IMR-90 (cell line): ENCODE measurements at regions not wholly inside any gene's neighbourhood (a gene's known extent, or its start where the extent isn't known, plus 50 kb on each side); places are given as distances from the start of the nearest gene placed in this dataset.

ENCODE experiments used
- ATAC-seq: fragments of 200-7000 bp; cut with Tn5 transposase; 2 replicates; pipeline ENCODE4 v1.9.1; 2020; ENCODE audit warnings: low read depth, mild to moderate bottlenecking, moderate library complexity
- BruUV-seq: library from RNA; stranded (reverse); fragments of 400-500 nt; replicated peaks from 2 replicates; lab custom pipeline; 2021; lab: Mats Ljungman, UMichigan
- CTCF ChIA-PET: fragments of 300-600 bp; formaldehyde crosslinking; extraction: SDS; loops from one replicate; lab custom pipeline; 2021; ENCODE audit warnings: antibody characterized with exemption; lab: Yijun Ruan, JAX
- POLR2A ChIA-PET: fragments of 300-600 bp; sonication (Branson Sonifier 250); formaldehyde crosslinking; loops from one replicate; lab custom pipeline; 2022; ENCODE audit warnings: antibody characterized with exemption; ENCODE audit not compliant: unreplicated experiment; lab: Charles Lee
- DNase-seq: peaks from one replicate; pipeline ENCODE4 v3.0.0; 2013
- H2AFZ ChIP-seq: replicated peaks from 2 replicates; pipeline ENCODE3; 2013; ENCODE audit warnings: low read length, mild to moderate bottlenecking; ENCODE audit not compliant: poor library complexity
- H2AK5ac ChIP-seq: 2 replicates; pipeline ENCODE4 v1.6.1; 2013; ENCODE audit warnings: low read depth, low read length, inconsistent platforms
- H2AK9ac ChIP-seq: replicated peaks from 2 replicates; pipeline ENCODE3; 2013; ENCODE audit warnings: mild to moderate bottlenecking, low read depth, low read length, moderate library complexity; ENCODE audit not compliant: poor library complexity
- H2BK120ac ChIP-seq: 2 replicates; pipeline ENCODE4 v1.6.1; 2013; ENCODE audit warnings: low read depth, low read length, inconsistent platforms
- H2BK15ac ChIP-seq: 3 replicates; pipeline ENCODE4 v1.6.1; 2013; ENCODE audit warnings: low read depth, low read length, inconsistent platforms
- H2BK20ac ChIP-seq: 2 replicates; pipeline ENCODE4 v1.6.1; 2013; ENCODE audit warnings: low read depth, mild to moderate bottlenecking, inconsistent platforms, low read length, moderate library complexity
- H2BK5ac ChIP-seq: 2 replicates; pipeline ENCODE4 v1.6.1; 2013; ENCODE audit warnings: mild to moderate bottlenecking, low read depth, low read length, inconsistent platforms; ENCODE audit not compliant: poor library complexity, severe bottlenecking
- H3K14ac ChIP-seq: replicated peaks from 2 replicates; pipeline ENCODE4 v1.6.1; 2013; ENCODE audit warnings: low read depth, low read length, inconsistent platforms
- H3K18ac ChIP-seq: 2 replicates; pipeline ENCODE4 v1.6.1; 2013; ENCODE audit warnings: low read depth, low read length, control low read depth
- H3K23ac ChIP-seq: 2 replicates; pipeline ENCODE4 v1.6.1; 2013; ENCODE audit warnings: low read depth, low read length, inconsistent platforms
- H3K27ac ChIP-seq: 2 replicates; pipeline ENCODE4 v1.5.1; 2013; ENCODE audit warnings: mild to moderate bottlenecking, control low read depth, low read length; ENCODE audit not compliant: insufficient read depth
- H3K27me3 ChIP-seq: 2 replicates; pipeline ENCODE4 v1.6.1; 2013; ENCODE audit warnings: low read length; ENCODE audit not compliant: control insufficient read depth, insufficient read depth
- H3K36me3 ChIP-seq: 2 replicates; pipeline ENCODE4 v1.6.1; 2013; ENCODE audit warnings: low read length, mixed read lengths; ENCODE audit not compliant: control insufficient read depth, insufficient read depth
- H3K4ac ChIP-seq: 2 replicates; pipeline ENCODE4 v1.6.1; 2013; ENCODE audit warnings: low read depth, low read length, inconsistent platforms
- H3K4me1 ChIP-seq: 2 replicates; pipeline ENCODE4 v1.6.1; 2013; ENCODE audit warnings: low read length, mixed read lengths; ENCODE audit not compliant: control insufficient read depth, insufficient read depth
- H3K4me2 ChIP-seq: 2 replicates; pipeline ENCODE4 v1.6.1; 2013; ENCODE audit warnings: low read depth, mild to moderate bottlenecking, control low read depth, low read length, moderate library complexity
- H3K4me3 ChIP-seq: 2 replicates; pipeline ENCODE4 v1.5.1; 2013; ENCODE audit warnings: low read depth, mild to moderate bottlenecking, control low read depth, low read length, moderate library complexity; ENCODE audit not compliant: insufficient read depth
- H3K56ac ChIP-seq: 2 replicates; pipeline ENCODE4 v1.6.1; 2013; ENCODE audit warnings: low read length, inconsistent platforms; ENCODE audit not compliant: insufficient read depth; ENCODE audit errors: extremely low read depth
- H3K79me1 ChIP-seq, 2 experiments: 2 replicates each; pipeline ENCODE4 v1.6.1; 2013; ENCODE audit warnings: low read length in 2 of 2, inconsistent platforms in 1 of 2, low read depth in 1 of 2
- H3K9ac ChIP-seq: 2 replicates; pipeline ENCODE4 v1.6.1; 2013; ENCODE audit warnings: low read depth, low read length, control low read depth
- H3K9me1 ChIP-seq: 2 replicates; pipeline ENCODE4 v1.6.1; 2013; ENCODE audit warnings: low read length, inconsistent platforms; ENCODE audit not compliant: insufficient read depth
- H3K9me3 ChIP-seq: 2 replicates; pipeline ENCODE4 v1.6.1; 2013; ENCODE audit warnings: low read length; ENCODE audit not compliant: control insufficient read depth, insufficient read depth
- H4K20me1 ChIP-seq: 2 replicates; pipeline ENCODE4 v1.6.1; 2013; ENCODE audit warnings: low read length, inconsistent platforms; ENCODE audit not compliant: insufficient read depth
- H4K5ac ChIP-seq: 2 replicates; pipeline ENCODE4 v1.6.1; 2013; ENCODE audit warnings: mild to moderate bottlenecking, low read depth, low read length, control low read depth
- H4K8ac ChIP-seq, 2 experiments: 2 replicates each; pipeline ENCODE4 v1.6.1; 2013; ENCODE audit warnings: low read depth in 2 of 2, low read length in 2 of 2, control low read depth in 1 of 2, inconsistent platforms in 1 of 2
- H4K91ac ChIP-seq: 2 replicates; pipeline ENCODE4 v1.6.1; 2013; ENCODE audit warnings: low read depth, low read length, inconsistent platforms; ENCODE audit not compliant: insufficient read depth
- BHLHE40 ChIP-seq: fragments of 150-350 bp; IDR thresholded peaks from 2 replicates; pipeline ENCODE4 v1.6.1; 2016; ENCODE audit warnings: mild to moderate bottlenecking, low read depth, low read length
- CEBPB ChIP-seq: IDR thresholded peaks from 2 replicates; pipeline ENCODE4 v1.6.1; 2012; ENCODE audit warnings: low read depth, low read length, improper control_type of control experiment
- CHD1 ChIP-seq: IDR thresholded peaks from 2 replicates; pipeline ENCODE4 v1.6.1; 2012; ENCODE audit warnings: low read depth, low read length, improper control_type of control experiment
- CTCF ChIP-seq: conservative IDR thresholded peaks from 2 replicates; pipeline ENCODE4 v1.5.1; 2012; ENCODE audit warnings: mild to moderate bottlenecking, low read depth, low read length, improper control_type of control experiment
- ELK1 ChIP-seq: fragments of 150-350 bp; IDR thresholded peaks from 2 replicates; pipeline ENCODE4 v1.6.1; 2016; ENCODE audit warnings: low read depth, mild to moderate bottlenecking, low read length, moderate library complexity, borderline replicate concordance
- MAFK ChIP-seq: IDR thresholded peaks from 2 replicates; pipeline ENCODE4 v1.6.1; 2012; ENCODE audit warnings: low read depth, low read length, improper control_type of control experiment
- NFE2L2 ChIP-seq: fragments of 150-350 bp; IDR thresholded peaks from 2 replicates; pipeline ENCODE4 v1.6.1; 2016; ENCODE audit warnings: low read depth, mild to moderate bottlenecking, low read length
- POLR2A ChIP-seq: IDR thresholded peaks from 2 replicates; pipeline ENCODE4 v1.6.1; 2012; ENCODE audit warnings: mild to moderate bottlenecking, low read depth, low read length
- RAD21 ChIP-seq: IDR thresholded peaks from 2 replicates; pipeline ENCODE4 v1.6.1; 2012; ENCODE audit warnings: low read length, improper control_type of control experiment
- RFX5 ChIP-seq: IDR thresholded peaks from 2 replicates; pipeline ENCODE4 v1.8.0; 2012; ENCODE audit warnings: low read depth, mild to moderate bottlenecking, low read length, moderate library complexity
- SMC3 ChIP-seq: fragments of 150-350 bp; IDR thresholded peaks from 2 replicates; pipeline ENCODE4 v1.6.1; 2016; ENCODE audit warnings: low read depth, mild to moderate bottlenecking, antibody characterized with exemption, low read length, moderate library complexity
- USF2 ChIP-seq: fragments of 150-350 bp; IDR thresholded peaks from 2 replicates; pipeline ENCODE4 v1.6.1; 2017; ENCODE audit warnings: mild to moderate bottlenecking, antibody characterized with exemption, low read length, low read depth
- WGBS, 2 experiments: methylation state at CpG; one replicate each; pipeline versions ENCODE4 v1.1.5 to v1.1.7; 2013; ENCODE audit warnings: missing lambda C conversion rate in 2 of 2; ENCODE audit not compliant: insufficient read length in 1 of 2; ENCODE audit errors: extremely low coverage in 2 of 2; 5-methylcytosine and 5-hydroxymethylcytosine counted together
- dilution Hi-C: fragments of 300-500 bp; cut with HindIII; formaldehyde crosslinking; loops from one replicate; pipeline ENCODE4 v1.14.3; 2018; ENCODE audit warnings: low sequenced_read_pairs; ENCODE audit not compliant: unreplicated experiment
- in situ Hi-C: fragments of 300-500 bp; cut with MboI; formaldehyde crosslinking; loops from 3 replicates; pipeline ENCODE4 v1.14.3; 2019; ENCODE audit warnings: low sequenced_read_pairs, inconsistent platforms, mixed read lengths
- intact Hi-C: fragments of 100-400 bp; cut with micrococcal nuclease; formaldehyde crosslinking; loops from 2 replicates; pipeline ENCODE4 v1.10.0; 2022

GRCh38 chr3:156620260-156620659 is 54.1 kb upstream of the TIPARP start:
- peak overlapping the region; percentile 53 for H2AK9ac ChIP-seq
- H4K20me1 ChIP-seq, result no peaks in the 10 kb centered on the region
- ATAC-seq (no peak), DNase-seq (peak; percentile 36)
- H2BK15ac ChIP-seq, result peak overlapping the region; percentile 52; the same call in 1 of the 3 replicates
- H3K9ac ChIP-seq, result no peak overlapping the region
- H2AK5ac ChIP-seq, result peak overlapping the region; percentile 81
- no peaks in the 10 kb centered on the region for H3K36me3 ChIP-seq
- intact Hi-C loops (no loop called here), dilution Hi-C loops (no loop called here), in situ Hi-C loops (no loop called here)
- BruUV-seq, result no TSS peak
- peak overlapping the region; percentile 75; the same call in 1 of the 2 replicates for H2BK120ac ChIP-seq
- peak overlapping the region; percentile 63; the same call in 1 of the 2 replicates for H3K14ac ChIP-seq
- H3K9me1 ChIP-seq, result peaks cover 15% of the 10 kb centered on the region
- H3K9me3 ChIP-seq, result no peaks in the 10 kb centered on the region
- no peak overlapping the region for H3K4me3 ChIP-seq
- H4K5ac ChIP-seq, result no peak overlapping the region; the same call in 1 of the 2 replicates
- ChIA-PET POLR2A (no interaction called here), CTCF (no interaction called here)
- H3K79me1 ChIP-seq, result no peaks in the 10 kb centered on the region
- no peaks in the 10 kb centered on the region for H3K27me3 ChIP-seq
- peak overlapping the region; percentile 76 for H3K4ac ChIP-seq
- no peak overlapping the region for H3K56ac ChIP-seq
- peak overlapping the region; percentile 53; the same call in 1 of the 2 replicates for H3K23ac ChIP-seq
- peak overlapping the region; percentile 56 for H2AFZ ChIP-seq
- H3K4me2 ChIP-seq, result no peak overlapping the region
- peak overlapping the region; percentile 29 for H4K91ac ChIP-seq
- peak overlapping the region in 1 of 2 experiments; percentile 74; a peak in 1 of 4 replicates for H4K8ac ChIP-seq
- peak overlapping the region; percentile 53 for H2BK5ac ChIP-seq
- peaks cover 7% of the 10 kb centered on the region for H3K4me1 ChIP-seq
- peak overlapping the region; percentile 53; the same call in 1 of the 2 replicates for H3K18ac ChIP-seq
- no peak for TF ChIP-seq RFX5
- no peak for TF ChIP-seq POLR2A
- no peak for TF ChIP-seq CHD1
- TF ChIP-seq NFE2L2, result peak; percentile 95
- no peak for TF ChIP-seq RAD21
- no peak for TF ChIP-seq SMC3
- peak; percentile 57 for TF ChIP-seq MAFK
- no peak for TF ChIP-seq ELK1
- TF ChIP-seq USF2, result peak; percentile 24; the same call in 1 of the 2 replicates
- no peak for TF ChIP-seq CEBPB
- TF ChIP-seq CTCF, result no peak
- TF ChIP-seq BHLHE40, result no peak
- H3K27ac ChIP-seq, result no peak overlapping the region
- peak overlapping the region; percentile 64; the same call in 1 of the 2 replicates for H2BK20ac ChIP-seq
- 100% methylated on average over 1 of the region's 2 CpGs; no CpG with 5 or more reads in 1 of the 2 experiments for WGBS, 2 experiments
